ENCODE measurements at regions not wholly inside any gene's neighbourhood (a gene's known extent, or its start where the extent isn't known, plus 50 kb on each side); places are given as distances from the start of the nearest gene placed in this dataset.

DNA sequence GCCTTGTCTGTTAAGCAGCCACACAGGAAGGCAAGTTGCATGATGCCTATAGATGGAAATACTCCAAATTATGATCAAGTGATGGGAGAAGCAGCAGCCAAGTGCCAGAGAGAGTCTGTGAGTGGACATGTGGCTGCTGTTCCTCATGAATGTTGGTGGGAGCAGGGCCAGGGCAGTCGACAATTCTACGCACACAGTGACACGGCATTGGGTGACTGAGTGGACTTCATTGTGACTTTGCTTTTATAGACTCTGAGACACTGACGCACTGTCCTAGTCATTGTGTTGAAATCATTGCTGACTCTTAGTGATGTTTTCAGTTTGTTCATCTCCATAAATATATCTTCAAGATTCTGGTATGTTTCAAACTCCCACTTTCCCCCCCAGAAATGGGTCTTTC is 246.3 kb upstream of the SEMA6D start:
- Histone ChIP-seq H3K79me2 (ENCODE audit: control insufficient read depth, insufficient read depth, low read length, poor library complexity) (no peaks in the 10 kb centered on the region), H3K9me3 (ENCODE audit: insufficient read depth, low read depth, low read length) (no peaks in the 10 kb centered on the region), H3K14ac (ENCODE audit: low read length) (no peak overlapping the region), H3K18ac (ENCODE audit: low read length) (no peak overlapping the region), H3K4ac (ENCODE audit: low read depth, low read length) (no peak overlapping the region), H2AK5ac (ENCODE audit: low read length) (no peak overlapping the region), H3K23ac (ENCODE audit: low read length) (no peak overlapping the region), H3K79me1 (ENCODE audit: low read length) (no peaks in the 10 kb centered on the region), H4K12ac (ENCODE audit: low read depth, low read length) (no peak overlapping the region), H3K27ac (ENCODE audit: low read depth, low read length) (no peak overlapping the region), H3K4me2 (ENCODE audit: low read length) (no peak overlapping the region), H3K27me3 (ENCODE audit: insufficient read depth, low read length) (no peaks in the 10 kb centered on the region), H2BK120ac (ENCODE audit: insufficient read depth, low read length, poor library complexity) (no peak overlapping the region), H2AFZ (ENCODE audit: insufficient read depth, low read length, poor library complexity) (no peak overlapping the region), H3K9ac (ENCODE audit: low read length) (no peak overlapping the region), H4K91ac (ENCODE audit: low read depth, low read length) (no peak overlapping the region), H3K36me3 (ENCODE audit: control insufficient read depth in 1 of 2, insufficient read depth in 2 of 2, low read length in 2 of 2) (no peaks in the 10 kb centered on the region), H3K4me1 (ENCODE audit: control insufficient read depth in 1 of 2, insufficient read depth in 2 of 2, low read length in 2 of 2) (no peaks in the 10 kb centered on the region), H3K4me3 (ENCODE audit: low read depth, low read length) (no peak overlapping the region), H4K8ac (ENCODE audit: low read depth, low read length) (no peak overlapping the region), H2BK5ac (ENCODE audit: low read depth, low read length, poor library complexity) (no peak overlapping the region), H2BK12ac (ENCODE audit: low read length) (no peak overlapping the region)
- WGBS (ENCODE audit: extremely low coverage, insufficient coverage, insufficient read length): no CpG with 5 or more reads among the region's 4 CpGs
- no peak for DNase-seq

DNA sequence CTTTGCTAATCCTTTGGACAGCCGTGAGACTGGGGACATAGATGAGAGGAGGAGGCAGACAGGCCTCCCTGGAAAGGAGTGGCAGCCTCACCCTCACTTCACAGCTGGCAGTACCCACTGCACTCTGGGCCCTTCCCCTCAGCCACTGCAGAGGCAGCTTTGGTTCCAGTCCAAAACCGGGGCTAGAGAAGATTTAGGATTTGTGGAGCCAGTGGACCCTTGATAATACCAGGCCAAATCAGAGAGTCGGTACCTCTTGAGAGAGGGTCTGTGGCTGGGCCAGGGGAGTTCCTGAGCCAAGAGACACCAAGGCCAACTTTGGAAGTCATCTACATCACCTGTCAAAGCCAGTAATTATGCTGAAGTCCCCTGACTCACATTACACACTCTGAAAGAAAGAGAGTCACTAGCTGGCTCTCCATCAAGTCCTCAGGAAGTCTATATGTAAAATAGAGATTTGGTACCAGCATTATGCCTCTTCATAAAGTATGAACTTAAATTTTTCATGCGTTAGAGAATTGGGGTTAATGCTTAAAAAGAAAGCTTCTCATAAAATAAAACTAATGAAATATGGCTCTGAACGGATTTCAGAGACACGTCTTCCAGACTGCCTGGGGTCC is 244.1 kb upstream of the SEMA6D start:
- H3K14ac ChIP-seq (ENCODE audit: low read length): no peak overlapping the region
- no peaks in the 10 kb centered on the region for H3K27me3 ChIP-seq (ENCODE audit: insufficient read depth, low read length)
- H3K4me3 ChIP-seq (ENCODE audit: low read depth, low read length): no peak overlapping the region
- no peak overlapping the region for H4K8ac ChIP-seq (ENCODE audit: low read depth, low read length)
- H3K4me1 ChIP-seq (ENCODE audit: control insufficient read depth in 1 of 2, insufficient read depth in 2 of 2, low read length in 2 of 2): no peaks in the 10 kb centered on the region
- no peak for DNase-seq
- no peak overlapping the region for H3K4me2 ChIP-seq (ENCODE audit: low read length)
- no peak overlapping the region for H2AFZ ChIP-seq (ENCODE audit: insufficient read depth, low read length, poor library complexity)
- H2BK5ac ChIP-seq (ENCODE audit: low read depth, low read length, poor library complexity): no peak overlapping the region
- H2BK120ac ChIP-seq (ENCODE audit: insufficient read depth, low read length, poor library complexity): no peak overlapping the region
- H3K18ac ChIP-seq (ENCODE audit: low read length): no peak overlapping the region
- no peak overlapping the region for H4K91ac ChIP-seq (ENCODE audit: low read depth, low read length)
- no peak overlapping the region for H4K12ac ChIP-seq (ENCODE audit: low read depth, low read length)
- H3K9ac ChIP-seq (ENCODE audit: low read length): no peak overlapping the region
- no peak overlapping the region for H2BK12ac ChIP-seq (ENCODE audit: low read length)
- no peaks in the 10 kb centered on the region for H3K79me1 ChIP-seq (ENCODE audit: low read length)
- H3K4ac ChIP-seq (ENCODE audit: low read depth, low read length): no peak overlapping the region
- H3K9me3 ChIP-seq (ENCODE audit: insufficient read depth, low read depth, low read length): no peaks in the 10 kb centered on the region
- no peak overlapping the region for H3K27ac ChIP-seq (ENCODE audit: low read depth, low read length)
- no CpG with 5 or more reads among the region's 6 CpGs for WGBS (ENCODE audit: extremely low coverage, insufficient coverage, insufficient read length)
- H2AK5ac ChIP-seq (ENCODE audit: low read length): no peak overlapping the region
- no peaks in the 10 kb centered on the region for H3K36me3 ChIP-seq (ENCODE audit: control insufficient read depth in 1 of 2, insufficient read depth in 2 of 2, low read length in 2 of 2)
- H3K79me2 ChIP-seq (ENCODE audit: control insufficient read depth, insufficient read depth, low read length, poor library complexity): no peaks in the 10 kb centered on the region
- no peak overlapping the region for H3K23ac ChIP-seq (ENCODE audit: low read length)

DNA sequence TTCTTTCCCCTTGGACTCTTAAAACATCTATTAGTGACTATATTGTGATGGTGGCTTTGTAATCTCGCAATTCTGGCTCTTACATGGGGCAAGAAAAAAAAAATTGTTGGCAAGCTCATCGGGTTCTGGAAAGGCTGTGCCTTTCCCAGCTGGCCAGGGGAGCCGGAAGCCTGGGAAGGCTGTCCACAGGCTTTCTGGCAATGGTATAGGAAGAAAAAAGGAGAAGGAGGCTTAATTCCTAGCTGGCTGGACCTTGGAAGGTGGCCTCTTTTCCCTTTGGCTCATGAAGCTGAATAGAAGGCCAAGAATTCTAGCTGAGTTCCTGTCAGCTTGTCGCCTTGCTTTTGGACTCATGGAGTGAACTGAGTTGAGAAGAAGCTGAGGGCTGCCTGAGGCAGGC is 243.5 kb upstream of the SEMA6D start:
- Histone ChIP-seq H4K8ac (ENCODE audit: low read depth, low read length) (no peak overlapping the region), H2BK12ac (ENCODE audit: low read length) (no peak overlapping the region), H3K27me3 (ENCODE audit: insufficient read depth, low read length) (no peaks in the 10 kb centered on the region), H3K23ac (ENCODE audit: low read length) (no peak overlapping the region), H2AFZ (ENCODE audit: insufficient read depth, low read length, poor library complexity) (no peak overlapping the region), H3K4me1 (ENCODE audit: control insufficient read depth in 1 of 2, insufficient read depth in 2 of 2, low read length in 2 of 2) (no peaks in the 10 kb centered on the region), H3K9me3 (ENCODE audit: insufficient read depth, low read depth, low read length) (no peaks in the 10 kb centered on the region), H3K79me1 (ENCODE audit: low read length) (no peaks in the 10 kb centered on the region), H4K91ac (ENCODE audit: low read depth, low read length) (no peak overlapping the region), H2BK120ac (ENCODE audit: insufficient read depth, low read length, poor library complexity) (no peak overlapping the region), H4K12ac (ENCODE audit: low read depth, low read length) (no peak overlapping the region), H3K4ac (ENCODE audit: low read depth, low read length) (no peak overlapping the region), H3K4me2 (ENCODE audit: low read length) (no peak overlapping the region), H3K4me3 (ENCODE audit: low read depth, low read length) (no peak overlapping the region), H3K9ac (ENCODE audit: low read length) (no peak overlapping the region), H3K14ac (ENCODE audit: low read length) (no peak overlapping the region), H2BK5ac (ENCODE audit: low read depth, low read length, poor library complexity) (no peak overlapping the region), H3K27ac (ENCODE audit: low read depth, low read length) (no peak overlapping the region), H3K18ac (ENCODE audit: low read length) (no peak overlapping the region), H2AK5ac (ENCODE audit: low read length) (no peak overlapping the region), H3K79me2 (ENCODE audit: control insufficient read depth, insufficient read depth, low read length, poor library complexity) (no peaks in the 10 kb centered on the region), H3K36me3 (ENCODE audit: control insufficient read depth in 1 of 2, insufficient read depth in 2 of 2, low read length in 2 of 2) (no peaks in the 10 kb centered on the region)
- no CpG with 5 or more reads among the region's 4 CpGs for WGBS (ENCODE audit: extremely low coverage, insufficient coverage, insufficient read length)
- no peak for DNase-seq

DNA sequence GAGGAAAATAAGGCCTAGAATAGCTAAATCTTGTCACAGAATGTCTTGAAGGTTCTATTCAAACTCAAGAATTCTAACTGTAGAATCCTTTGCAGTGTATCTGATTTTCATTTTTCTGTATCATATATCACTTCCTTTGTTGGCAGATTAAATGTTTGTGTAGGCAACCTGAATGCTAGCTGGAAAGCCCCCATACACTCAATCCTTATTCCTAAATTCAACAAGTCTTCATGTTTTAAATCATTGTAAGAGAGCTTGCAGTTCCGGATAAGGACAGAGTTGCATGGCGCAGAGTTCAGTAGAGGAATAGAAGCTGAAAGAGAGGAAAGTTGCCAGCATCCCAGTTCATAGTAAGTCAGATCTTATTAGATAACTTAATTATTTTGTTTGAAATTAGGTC is 242.0 kb upstream of the SEMA6D start:
- Histone ChIP-seq H3K27me3 (ENCODE audit: insufficient read depth, low read length) (no peaks in the 10 kb centered on the region), H3K27ac (ENCODE audit: low read depth, low read length) (no peak overlapping the region), H3K79me1 (ENCODE audit: low read length) (no peaks in the 10 kb centered on the region), H3K18ac (ENCODE audit: low read length) (no peak overlapping the region), H3K4me3 (ENCODE audit: low read depth, low read length) (no peak overlapping the region), H3K14ac (ENCODE audit: low read length) (no peak overlapping the region), H2AFZ (ENCODE audit: insufficient read depth, low read length, poor library complexity) (no peak overlapping the region), H3K36me3 (ENCODE audit: control insufficient read depth in 1 of 2, insufficient read depth in 2 of 2, low read length in 2 of 2) (no peaks in the 10 kb centered on the region), H2BK12ac (ENCODE audit: low read length) (no peak overlapping the region), H3K9me3 (ENCODE audit: insufficient read depth, low read depth, low read length) (no peaks in the 10 kb centered on the region), H2AK5ac (ENCODE audit: low read length) (no peak overlapping the region), H4K91ac (ENCODE audit: low read depth, low read length) (no peak overlapping the region), H3K4me2 (ENCODE audit: low read length) (no peak overlapping the region), H3K4ac (ENCODE audit: low read depth, low read length) (no peak overlapping the region), H2BK5ac (ENCODE audit: low read depth, low read length, poor library complexity) (no peak overlapping the region), H3K4me1 (ENCODE audit: control insufficient read depth in 1 of 2, insufficient read depth in 2 of 2, low read length in 2 of 2) (no peaks in the 10 kb centered on the region), H4K8ac (ENCODE audit: low read depth, low read length) (no peak overlapping the region), H3K23ac (ENCODE audit: low read length) (no peak overlapping the region), H3K9ac (ENCODE audit: low read length) (no peak overlapping the region), H4K12ac (ENCODE audit: low read depth, low read length) (no peak overlapping the region), H2BK120ac (ENCODE audit: insufficient read depth, low read length, poor library complexity) (no peak overlapping the region), H3K79me2 (ENCODE audit: control insufficient read depth, insufficient read depth, low read length, poor library complexity) (no peaks in the 10 kb centered on the region)
- no CpG with 5 or more reads among the region's 2 CpGs for WGBS (ENCODE audit: extremely low coverage, insufficient coverage, insufficient read length)
- DNase-seq: no peak
